Pancreas (tissue), 10 donors: ENCODE measurements at regions not wholly inside any gene's neighbourhood (a gene's known extent, or its start where the extent isn't known, plus 50 kb on each side); places are given as distances from the start of the nearest gene placed in this dataset.

Experiments used
- ATAC-seq, 4 donors: fragments of 200-7000 bp; cut with Tn5 transposase; one replicate each; pipeline versions ENCODE4 v1.8.0 to v1.9.1; 2020; ENCODE audit warnings: mild to moderate bottlenecking in 4 of 4, moderate library complexity in 4 of 4
- DNase-seq, 6 donors: peaks; one replicate each; pipeline ENCODE4 v3.0.0-alpha.2; 2020
- FAIRE-seq: peaks from 2 replicates; lab custom pipeline; 2012; peaks lifted over from hg19 to GRCh38; lab: Jason Lieb, UNC
- H3K27ac ChIP-seq, 4 donors: fragments of 200-600 bp; sonication (generic); 1 replicate in 3 of 4; 2 replicates in 1 of 4; pipeline versions ENCODE4 v1.5.0 to v1.8.0; 2020
- H3K27me3 ChIP-seq, 4 donors: fragments of 200-600 bp; one replicate each; pipeline ENCODE4 v1.8.0; 2021
- H3K36me3 ChIP-seq, 3 donors: fragments of 200-600 bp; sonication (generic) in 1 of 3; one replicate each; pipeline versions ENCODE4 v1.5.0 to v1.8.0; 2020 to 2021
- H3K4me1 ChIP-seq, 3 donors: fragments of 200-600 bp; one replicate each; pipeline ENCODE4 v1.8.0; 2021
- H3K4me3 ChIP-seq, 4 donors: fragments of 200-600 bp; sonication (generic) in 2 of 4; one replicate each; pipeline versions ENCODE4 v1.5.0 to v1.8.0; 2020 to 2021
- H3K9me3 ChIP-seq, 4 donors: fragments of 200-600 bp; one replicate each; pipeline ENCODE4 v1.8.0; 2021
- CTCF ChIP-seq, 4 donors: fragments of 200-600 bp; sonication (generic) in 3 of 4; IDR thresholded peaks; one replicate each; pipeline versions ENCODE4 v1.5.0 to v1.8.0; 2021; ENCODE audit warnings: antibody characterized with exemption in 4 of 4
- WGBS, 2 donors: extraction: QIAGEN DNeasy Blood & Tissue Kit; methylation state at CpG; one replicate each; pipeline ENCODE4 v1.1.7; 2013; 5-methylcytosine and 5-hydroxymethylcytosine counted together
- intact Hi-C, 3 donors: fragments of 100-400 bp; cut with DNase I; formaldehyde crosslinking; loops; one replicate each; pipeline versions ENCODE4 v1.11.1 to v1.14.2; 2022
- donor health status: healthy with polysubstance abuse.
- donor health status: DM: no; HTN: no; CAD: no; lungs with moderate emphysema.
- donor health status: DM: no; HTN: no; CAD: no.
- donor health status: control.
- donor health status: control.
- donor health status: Bipolar disorder and iron deficiency.
- donor health status: DM: yes; HTN: yes; CAD: no.
- donor health status: DM: no; HTN: no; CAD: no.
- donor health status: DM: no; HTN: no; CAD: no.
- donor health status: DM: yes; HTN: yes; CAD: no.

GRCh38 chr11:29271616-29272015, 745.2 kb downstream of the KCNA4 start:
- 5 to 23% methylated on average over 1 of the region's 1 CpG for WGBS, 2 donors
- ATAC-seq, result no peak
- intact Hi-C loops, result no loop called here
- Histone ChIP-seq H3K36me3 (no peaks in the 10 kb centered on the region), H3K27me3 (no peaks in the 10 kb centered on the region), H3K27ac (no peak overlapping the region), H3K4me1 (no peaks in the 10 kb centered on the region), H3K4me3 (no peak overlapping the region), H3K9me3 (no peaks in the 10 kb centered on the region)
- TF ChIP-seq CTCF (IDR thresholded peaks at IDR 0.05), result no peak
- no peak for FAIRE-seq
- DNase-seq, result no peak

- no peaks in the 10 kb centered on the region for H3K27me3 ChIP-seq
- 36 to 50% methylated on average over 2 of the region's 2 CpGs for WGBS, 2 donors
- DNase-seq, result no peak
Measured at GRCh38 chr11:29268733-29269132, 748.1 kb downstream of the KCNA4 start.

GRCh38 chr11:29265792-29266191, 751.0 kb downstream of the KCNA4 start:
- Histone ChIP-seq H3K27ac (no peak overlapping the region), H3K36me3 (no peaks in the 10 kb centered on the region), H3K4me1 (no peaks in the 10 kb centered on the region), H3K4me3 (no peak overlapping the region), H3K9me3 (no peaks in the 10 kb centered on the region), H3K27me3 (no peaks in the 10 kb centered on the region)
- DNase-seq (no peak), FAIRE-seq (no peak), ATAC-seq (no peak)
- TF ChIP-seq CTCF (IDR thresholded peaks at IDR 0.05), result no peak
- intact Hi-C loops, result no loop called here
- 37 to 56% methylated on average over 3 of the region's 3 CpGs for WGBS, 2 donors

More at GRCh38 chr11:29268733-29269132, 748.1 kb downstream of the KCNA4 start:
- H3K9me3 ChIP-seq, result no peaks in the 10 kb centered on the region
- H3K27ac ChIP-seq, result no peak overlapping the region
- no peak for FAIRE-seq
- intact Hi-C loops, result no loop called here
- no peak overlapping the region for H3K4me3 ChIP-seq
- ATAC-seq, result no peak
- no peak for TF ChIP-seq CTCF (IDR thresholded peaks at IDR 0.05)
- no peaks in the 10 kb centered on the region for H3K4me1 ChIP-seq
- H3K36me3 ChIP-seq, result no peaks in the 10 kb centered on the region

- H3K36me3 ChIP-seq, result no peaks in the 10 kb centered on the region
- ATAC-seq (no peak), DNase-seq (no peak), FAIRE-seq (no peak)
- H3K27ac ChIP-seq, result no peak overlapping the region
- no peaks in the 10 kb centered on the region for H3K27me3 ChIP-seq
- no peaks in the 10 kb centered on the region for H3K4me1 ChIP-seq
- H3K9me3 ChIP-seq, result no peaks in the 10 kb centered on the region
- no peak overlapping the region for H3K4me3 ChIP-seq
- no peak for TF ChIP-seq CTCF (IDR thresholded peaks at IDR 0.05)
- intact Hi-C loops, result no loop called here
Measured at GRCh38 chr11:29265381-29265780, 751.4 kb downstream of the KCNA4 start.

GRCh38 chr11:29263971-29264682, 752.7 kb downstream of the KCNA4 start:
- no peak for TF ChIP-seq CTCF (IDR thresholded peaks at IDR 0.05)
- Histone ChIP-seq H3K4me1 (no peaks in the 10 kb centered on the region), H3K27ac (no peak overlapping the region), H3K4me3 (no peak overlapping the region), H3K27me3 (no peaks in the 10 kb centered on the region), H3K36me3 (no peaks in the 10 kb centered on the region), H3K9me3 (no peaks in the 10 kb centered on the region)
- intact Hi-C loops, result no loop called here
- WGBS, 2 donors, result 59 to 67% methylated on average over 5 of the region's 5 CpGs
- DNase-seq (no peak), FAIRE-seq (no peak), ATAC-seq (no peak)
